NCI-H1694 treated with DMSO at 0.1 percent for 48 hours (cell line): ENCODE measurements at regions not wholly inside any gene's neighbourhood (a gene's known extent, or its start where the extent isn't known, plus 50 kb on each side); places are given as distances from the start of the nearest gene placed in this dataset.
"Not testable (repeated sequence)": the region's sequence is repeated elsewhere in the genome, so short reads cannot be mapped to it uniquely, and the experiment has no call there.

Source experiments
- DNase-seq: peaks from one replicate; lab custom pipeline; 2025; lab: John Stamatoyannopoulos, UW

GRCh38 chr6:66264376-66264775 lies 557.4 kb upstream of the EYS start:
- DNase-seq = no peak

- DNase-seq = not testable (repeated sequence)
Measured at GRCh38 chr6:66258731-66259487, 551.9 kb upstream of the EYS start.

- DNase-seq = no peak
Measured at GRCh38 chr6:66245231-66245630, 538.2 kb upstream of the EYS start.

GRCh38 chr6:66238851-66239250 lies 531.8 kb upstream of the EYS start:
- DNase-seq = no peak

GRCh38 chr6:66232890-66233289 lies 525.9 kb upstream of the EYS start:
- no peak for DNase-seq

GRCh38 chr6:66230591-66230990 lies 523.6 kb upstream of the EYS start:
- no peak for DNase-seq

- peak; percentile 67 for DNase-seq
Measured at GRCh38 chr6:66226109-66226508, 519.1 kb upstream of the EYS start.

- DNase-seq = no peak
Measured at GRCh38 chr6:66210964-66211363, 503.9 kb upstream of the EYS start.

- no peak for DNase-seq
Measured at GRCh38 chr6:66200390-66200789, 493.4 kb upstream of the EYS start.

GRCh38 chr6:66199171-66199570 lies 492.1 kb upstream of the EYS start:
- no peak for DNase-seq

GRCh38 chr6:66198062-66198624 lies 491.1 kb upstream of the EYS start:
- DNase-seq = no peak

GRCh38 chr6:66190858-66191257 lies 483.8 kb upstream of the EYS start:
- DNase-seq = no peak

- DNase-seq = no peak
Measured at GRCh38 chr6:66189915-66190314, 482.9 kb upstream of the EYS start.

GRCh38 chr6:66186756-66187155 lies 479.7 kb upstream of the EYS start:
- no peak for DNase-seq

- no peak for DNase-seq
Measured at GRCh38 chr6:66184091-66184490, 477.1 kb upstream of the EYS start.

- no peak for DNase-seq
Measured at GRCh38 chr6:66179361-66179760, 472.3 kb upstream of the EYS start.

- no peak for DNase-seq
Measured at GRCh38 chr6:66173587-66173986, 466.6 kb upstream of the EYS start.

- not testable (repeated sequence) for DNase-seq
Measured at GRCh38 chr6:66166713-66167112, 459.7 kb upstream of the EYS start.

- DNase-seq = no peak
Measured at GRCh38 chr6:66161546-66162108, 454.6 kb upstream of the EYS start.

- no peak for DNase-seq
Measured at GRCh38 chr6:66159937-66160336, 452.9 kb upstream of the EYS start.

GRCh38 chr6:66153247-66153646 lies 446.2 kb upstream of the EYS start:
- DNase-seq = no peak

- no peak for DNase-seq
Measured at GRCh38 chr6:66149132-66149531, 442.1 kb upstream of the EYS start.

GRCh38 chr6:66145867-66146266 lies 438.8 kb upstream of the EYS start:
- no peak for DNase-seq

- DNase-seq = no peak
Measured at GRCh38 chr6:66134021-66134420, 427.0 kb upstream of the EYS start.
